Ovary (tissue), 7 donors: ENCODE measurements at regions not wholly inside any gene's neighbourhood (a gene's known extent, or its start where the extent isn't known, plus 50 kb on each side); places are given as distances from the start of the nearest gene placed in this dataset.

Experiments used
- DNase-seq, 5 donors: peaks; one replicate each; pipeline ENCODE4 v3.0.0-alpha.2; 2019 to 2020
- H3K27ac ChIP-seq, 2 donors: fragments of 200-600 bp; one replicate each; pipeline versions ENCODE4 v1.5.1 to v1.8.0; 2019 to 2022
- H3K27me3 ChIP-seq: fragments of 200-600 bp; one replicate; pipeline ENCODE4 v1.8.0; 2022
- H3K36me3 ChIP-seq: fragments of 200-600 bp; sonication (generic); one replicate; pipeline ENCODE4 v1.5.1; 2019
- H3K4me1 ChIP-seq: one replicate; pipeline ENCODE4 v1.8.1; 2013; ENCODE audit warnings: mild to moderate bottlenecking, moderate library complexity; ENCODE audit not compliant: insufficient read depth
- H3K4me3 ChIP-seq: fragments of 200-600 bp; sonication (generic); one replicate; pipeline ENCODE4 v1.5.1; 2017
- H3K9me3 ChIP-seq, 2 donors: fragments of 200-600 bp in 1 of 2; sonication (generic) in 1 of 2; one replicate each; pipeline versions ENCODE4 v1.5.1 to v1.8.1; 2013 to 2019; ENCODE audit warnings: mild to moderate bottlenecking in 1 of 2, moderate library complexity in 1 of 2
- CTCF ChIP-seq, 3 donors: fragments of 450-650 bp in 2 of 3; fragments of 200-600 bp in 1 of 3; IDR thresholded peaks; one replicate each; pipeline versions ENCODE4 v1.5.1 to v1.8.0; 2016 to 2022; ENCODE audit warnings: antibody characterized with exemption in 3 of 3, mild to moderate bottlenecking in 1 of 3
- EP300 ChIP-seq: sonication (generic); formaldehyde crosslinking; IDR thresholded peaks from one replicate; pipeline ENCODE4 v1.6.1; 2017; ENCODE audit warnings: antibody characterized with exemption
- POLR2A ChIP-seq: fragments of 450-650 bp; IDR thresholded peaks from one replicate; pipeline ENCODE4 v1.6.1; 2017; ENCODE audit warnings: antibody characterized with exemption, mild to moderate bottlenecking, moderate library complexity
- WGBS, 3 donors: extraction: QIAGEN DNeasy Blood & Tissue Kit in 1 of 3; methylation state at CpG; one replicate each; pipeline versions ENCODE4 v1.1.5 to v1.1.7; 2013 to 2017; 5-methylcytosine and 5-hydroxymethylcytosine counted together
- intact Hi-C, 4 donors: fragments of 100-400 bp; cut with DNase I; formaldehyde crosslinking; loops; one replicate each; pipeline versions ENCODE4 v1.11.0 to v1.15.1; 2022 to 2023
- donor health status: DM: no; HTN: no; CAD: no; lungs with moderate emphysema.
- donor health status: DM: no; HTN: no; CAD: no.
- donor health status: Bipolar disorder and iron deficiency.
- donor health status: DM: no; HTN: no; CAD: no.
- donor health status: DM: yes; HTN: yes; CAD: no.

- H3K4me3 ChIP-seq = no peak overlapping the region
- no peak for DNase-seq
- no peaks in the 10 kb centered on the region for H3K27me3 ChIP-seq
- TF ChIP-seq POLR2A = no peak
- no peak for TF ChIP-seq EP300
- TF ChIP-seq CTCF (IDR thresholded peaks at IDR 0.05) = no peak
- H3K9me3 ChIP-seq = no peaks in the 10 kb centered on the region
- no peaks in the 10 kb centered on the region for H3K36me3 ChIP-seq
- no peaks in the 10 kb centered on the region for H3K4me1 ChIP-seq
- no peak overlapping the region for H3K27ac ChIP-seq
- 32 to 44% (median 42%) methylated on average over 12 of the region's 12 CpGs for WGBS, 3 donors
- intact Hi-C loops = no loop called here
Observed at GRCh38 chr12:98126637-98127335, 388.6 kb upstream of the TMPO start.

DNA sequence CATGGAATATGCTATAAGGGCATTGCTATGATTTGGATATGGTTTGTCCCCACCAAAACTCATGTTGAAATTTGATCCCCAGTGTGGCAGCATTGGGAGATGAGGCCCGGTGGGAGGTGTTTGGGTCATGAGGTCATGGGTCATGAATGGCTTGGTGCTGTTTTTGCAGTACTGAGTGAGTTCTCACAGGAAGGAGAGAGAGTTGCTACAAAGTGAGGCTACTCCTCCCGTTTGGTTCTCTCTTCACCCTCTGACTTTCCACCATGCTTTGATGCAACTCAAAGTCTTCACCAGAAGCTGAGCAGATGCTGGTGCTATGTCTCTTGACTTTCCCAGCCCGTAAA, 388.1 kb upstream of the TMPO start:
- no peaks in the 10 kb centered on the region for H3K9me3 ChIP-seq
- DNase-seq = no peak
- WGBS, 3 donors = 39 to 48% (median 43%) methylated on average over 3 of the region's 3 CpGs
- H3K4me1 ChIP-seq = no peaks in the 10 kb centered on the region
- no peaks in the 10 kb centered on the region for H3K27me3 ChIP-seq
- H3K36me3 ChIP-seq = no peaks in the 10 kb centered on the region
- H3K27ac ChIP-seq = no peak overlapping the region
- no peak overlapping the region for H3K4me3 ChIP-seq
- intact Hi-C loops = no loop called here
- TF ChIP-seq POLR2A = no peak
- TF ChIP-seq CTCF (IDR thresholded peaks at IDR 0.05) = no peak
- TF ChIP-seq EP300 = no peak

GRCh38 chr12:98127854-98128253, 387.5 kb upstream of the TMPO start:
- Histone ChIP-seq H3K36me3 (no peaks in the 10 kb centered on the region), H3K27me3 (no peaks in the 10 kb centered on the region), H3K9me3 (no peaks in the 10 kb centered on the region), H3K4me3 (no peak overlapping the region), H3K4me1 (no peaks in the 10 kb centered on the region), H3K27ac (no peak overlapping the region)
- TF ChIP-seq EP300 (no peak), POLR2A (no peak), CTCF (IDR thresholded peaks at IDR 0.05) (no peak)
- intact Hi-C loops = no loop called here
- no peak for DNase-seq

DNA sequence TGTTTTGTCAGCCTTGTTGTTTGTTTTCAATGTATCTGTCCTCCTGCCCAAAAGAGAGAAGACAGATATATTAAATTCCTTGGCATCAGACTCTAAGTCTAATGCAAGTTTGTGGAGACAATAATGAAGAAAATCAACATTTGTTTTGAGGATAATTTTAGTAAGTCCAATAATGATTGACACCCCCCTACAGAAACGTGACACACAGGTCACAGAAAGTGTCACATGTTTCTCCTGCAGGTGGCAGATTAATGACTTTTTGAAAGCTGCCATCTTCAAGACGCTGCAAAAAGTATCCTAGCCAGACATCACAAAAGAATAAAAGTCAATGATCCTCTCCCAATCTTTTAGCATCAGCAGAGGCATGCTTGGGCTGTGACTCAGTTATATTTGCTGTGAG, 378.8 kb upstream of the TMPO start:
- TF ChIP-seq CTCF (IDR thresholded peaks at IDR 0.05) (no peak), POLR2A (no peak), EP300 (no peak)
- H3K27me3 ChIP-seq = no peaks in the 10 kb centered on the region
- 42 to 65% (median 49%) methylated on average over 2 of the region's 2 CpGs for WGBS, 3 donors
- no peaks in the 10 kb centered on the region for H3K9me3 ChIP-seq
- no peak overlapping the region for H3K27ac ChIP-seq
- intact Hi-C loops = no loop called here
- no peak overlapping the region for H3K4me3 ChIP-seq
- no peaks in the 10 kb centered on the region for H3K4me1 ChIP-seq
- DNase-seq = no peak
- H3K36me3 ChIP-seq = no peaks in the 10 kb centered on the region
